ENCODE measurements at regions not wholly inside any gene's neighbourhood (a gene's known extent, or its start where the extent isn't known, plus 50 kb on each side); places are given as distances from the start of the nearest gene placed in this dataset.

GRCh38 chr15:47294765-47295259, 422.5 kb upstream of the SEMA6D start (continued):
- no peak for TF ChIP-seq CHD7 (IDR thresholded peaks at IDR 0.05; ENCODE audit: insufficient replicate concordance, low read length)
- no peak for TF ChIP-seq SIN3A (conservative IDR thresholded peaks at IDR 0.05 in 1 of 2, IDR thresholded peaks at IDR 0.05 in 1 of 2; ENCODE audit: low read depth in 1 of 2, low read length in 2 of 2)
- TF ChIP-seq GTF2F1 (IDR thresholded peaks at IDR 0.05; ENCODE audit: borderline replicate concordance, low read depth, low read length), result no peak
- no peak for TF ChIP-seq MAFK (IDR thresholded peaks at IDR 0.05; ENCODE audit: low read depth, low read length)
- no peak for TF ChIP-seq TAF1 (IDR thresholded peaks at IDR 0.05; ENCODE audit: low read depth, low read length)
- TF ChIP-seq HDAC6 (IDR thresholded peaks at IDR 0.05; ENCODE audit: low read depth, low read length), result no peak
- no peak for TF ChIP-seq NANOG (IDR thresholded peaks at IDR 0.05; ENCODE audit: insufficient read depth, low read depth, low read length, poor library complexity, severe bottlenecking)
- TF ChIP-seq KDM1A (IDR thresholded peaks at IDR 0.05; ENCODE audit: borderline replicate concordance, low read length), result no peak
- no peak for TF ChIP-seq KDM4A (IDR thresholded peaks at IDR 0.05; ENCODE audit: low read depth, low read length, severe bottlenecking)
- TF ChIP-seq NRF1 (IDR thresholded peaks at IDR 0.05; ENCODE audit: low read depth, low read length), result no peak
- TF ChIP-seq RXRA (IDR thresholded peaks at IDR 0.05; ENCODE audit: insufficient read depth, low read depth, low read length), result no peak

Data from H1 (cell line).